ENCODE measurements at regions not wholly inside any gene's neighbourhood (a gene's known extent, or its start where the extent isn't known, plus 50 kb on each side); places are given as distances from the start of the nearest gene placed in this dataset.

- no peak for TF ChIP-seq GATA3 (IDR thresholded peaks at IDR 0.05; ENCODE audit: low read depth, low read length)
- TF ChIP-seq GATA2 (IDR thresholded peaks at IDR 0.05; ENCODE audit: low read depth, low read length) = no peak
Observed at GRCh38 chr4:33161202-33161601, 2441.0 kb downstream of the PCDH7 start.

All from SH-SY5Y (cell line).